Smooth muscle cell (in vitro differentiated cells): ENCODE measurements at regions not wholly inside any gene's neighbourhood (a gene's known extent, or its start where the extent isn't known, plus 50 kb on each side); places are given as distances from the start of the nearest gene placed in this dataset.

Experiments used
- DNase-seq: peaks from one replicate; lab custom pipeline; 2025; ENCODE audit not compliant: unreplicated experiment; lab: John Stamatoyannopoulos, UW
- H2AFZ ChIP-seq: fragments of 200-600 bp; sonication (generic); 2 replicates; pipeline ENCODE4 v1.6.0; 2016; ENCODE audit warnings: antibody characterized with exemption, low read depth, mild to moderate bottlenecking
- H3F3A ChIP-seq: fragments of 200-600 bp; sonication (generic); 2 replicates; pipeline ENCODE4 v1.6.0; 2017; ENCODE audit warnings: antibody characterized with exemption, low read depth
- H3K27ac ChIP-seq: fragments of 200-600 bp; sonication (generic); 2 replicates; pipeline ENCODE4 v1.5.1; 2016; ENCODE audit warnings: low read depth, mild to moderate bottlenecking
- H3K27me3 ChIP-seq: fragments of 200-600 bp; sonication (generic); 2 replicates; pipeline ENCODE4 v1.6.1; 2016; ENCODE audit warnings: low read depth, mild to moderate bottlenecking
- H3K36me3 ChIP-seq: fragments of 200-600 bp; sonication (generic); 2 replicates; pipeline ENCODE4 v1.5.1; 2016; ENCODE audit warnings: low read depth
- H3K4me1 ChIP-seq: fragments of 200-600 bp; sonication (generic); 2 replicates; pipeline ENCODE4 v1.5.1; 2016; ENCODE audit warnings: low read depth
- H3K4me2 ChIP-seq: fragments of 200-600 bp; sonication (generic); 2 replicates; pipeline ENCODE4 v1.6.0; 2016; ENCODE audit warnings: mild to moderate bottlenecking
- H3K4me3 ChIP-seq: fragments of 200-600 bp; sonication (generic); 2 replicates; pipeline ENCODE4 v1.5.1; 2016; ENCODE audit warnings: mild to moderate bottlenecking
- H3K79me2 ChIP-seq: fragments of 200-600 bp; sonication (generic); 2 replicates; pipeline ENCODE4 v1.6.0; 2016; ENCODE audit warnings: low read depth, mild to moderate bottlenecking
- H3K9ac ChIP-seq: fragments of 200-600 bp; sonication (generic); 2 replicates; pipeline ENCODE4 v1.6.0; 2016; ENCODE audit warnings: low read depth
- H3K9me3 ChIP-seq: fragments of 200-600 bp; sonication (generic); replicated peaks from 2 replicates; pipeline ENCODE4 v1.5.1; 2016; ENCODE audit warnings: low read depth
- H4K20me1 ChIP-seq: fragments of 200-600 bp; sonication (generic); 2 replicates; pipeline ENCODE4 v1.6.0; 2016; ENCODE audit warnings: low read depth
- CTCF ChIP-seq: fragments of 200-600 bp; sonication (generic); IDR thresholded peaks from 2 replicates; pipeline ENCODE4 v1.5.1; 2017; ENCODE audit warnings: borderline replicate concordance, mild to moderate bottlenecking, antibody characterized with exemption; ENCODE audit not compliant: insufficient read depth, poor library complexity, severe bottlenecking
- WGBS: methylation state at CpG from one replicate; pipeline ENCODE4 v1.1.7; 2016; ENCODE audit warnings: low lambda C conversion rate; 5-methylcytosine and 5-hydroxymethylcytosine counted together

DNA sequence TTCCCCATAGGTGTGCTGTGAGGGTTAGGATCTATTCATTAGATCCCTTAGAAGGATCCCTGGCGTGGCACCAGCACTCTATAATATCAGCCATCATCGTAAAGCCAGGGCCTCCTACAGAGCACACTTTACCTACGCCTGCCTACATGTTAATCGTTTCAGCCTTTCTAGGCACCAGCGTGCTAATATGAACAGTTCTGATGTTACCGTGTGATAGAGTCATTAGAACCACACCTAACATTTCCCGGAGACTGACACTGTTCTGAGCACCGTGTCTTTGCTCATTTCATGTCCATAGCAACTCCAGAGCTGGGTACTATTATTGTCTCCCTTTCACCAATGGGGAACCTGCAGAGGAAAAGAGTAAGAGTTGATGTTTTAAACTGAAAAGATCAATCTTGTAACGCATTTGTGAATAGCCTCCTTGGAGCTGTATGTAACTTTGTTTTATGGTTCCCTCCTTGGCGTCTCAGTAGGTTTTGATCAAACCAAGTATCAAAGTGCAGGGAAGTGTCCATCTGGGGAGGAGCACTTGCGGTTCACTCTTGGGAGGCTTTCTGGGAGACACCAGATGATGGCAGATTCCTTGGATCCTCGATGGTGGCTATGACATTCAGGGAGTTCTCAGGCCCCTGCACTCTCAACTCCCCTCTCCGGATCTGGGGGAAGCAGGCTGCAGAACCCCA is 73.8 kb upstream of the KCNG1 start:
- Histone ChIP-seq H3K4me2 (no peak overlapping the region), H3K27me3 (peaks cover 17% of the 10 kb centered on the region), H3K9ac (no peak overlapping the region), H4K20me1 (no peaks in the 10 kb centered on the region), H3K4me1 (peaks cover 12% of the 10 kb centered on the region), H3F3A (no peaks in the 10 kb centered on the region), H2AFZ (no peak overlapping the region), H3K36me3 (no peaks in the 10 kb centered on the region), H3K4me3 (no peak overlapping the region), H3K79me2 (no peaks in the 10 kb centered on the region), H3K27ac (no peak overlapping the region), H3K9me3 (no peaks in the 10 kb centered on the region)
- no peak for DNase-seq
- TF ChIP-seq CTCF, result no peak
- 81% methylated on average over 13 of the region's 13 CpGs for WGBS

- peaks cover 25% of the 10 kb centered on the region for H3K27me3 ChIP-seq
- no peak overlapping the region for H3K27ac ChIP-seq
- H3K4me1 ChIP-seq, result peaks cover 16% of the 10 kb centered on the region
- no peaks in the 10 kb centered on the region for H3K36me3 ChIP-seq
- WGBS, result 88% methylated on average over 7 of the region's 7 CpGs
- H3K9me3 ChIP-seq, result no peaks in the 10 kb centered on the region
- no peak overlapping the region for H3K4me3 ChIP-seq
- H3K4me2 ChIP-seq, result no peak overlapping the region
- no peaks in the 10 kb centered on the region for H3K79me2 ChIP-seq
- H3F3A ChIP-seq, result no peaks in the 10 kb centered on the region
- H4K20me1 ChIP-seq, result no peaks in the 10 kb centered on the region
- no peak overlapping the region for H2AFZ ChIP-seq
- H3K9ac ChIP-seq, result no peak overlapping the region
- DNase-seq, result no peak
- TF ChIP-seq CTCF, result no peak
Observed at GRCh38 chr20:51095633-51096521, 73.0 kb upstream of the KCNG1 start.

DNA sequence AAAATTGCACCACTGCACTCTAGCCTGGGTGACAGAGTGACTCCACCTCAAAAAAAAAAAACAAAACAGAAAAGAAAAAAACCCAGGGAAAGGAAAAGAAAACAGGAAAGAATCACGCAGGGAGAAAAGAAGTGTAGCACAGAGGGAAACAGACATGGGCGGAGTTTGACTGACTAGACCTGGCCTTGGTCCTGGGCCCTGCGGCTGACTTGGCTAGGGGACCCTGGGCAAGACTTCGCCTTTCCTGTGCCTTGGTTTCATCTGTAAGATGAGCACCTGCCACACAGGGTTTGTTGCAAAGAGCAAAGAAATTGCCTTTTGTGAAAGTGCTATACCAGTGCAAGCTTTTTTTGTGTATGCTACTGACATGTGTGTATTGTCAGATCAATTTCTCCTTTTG is 71.3 kb upstream of the KCNG1 start:
- Histone ChIP-seq H3K4me3 (no peak overlapping the region), H3K79me2 (no peaks in the 10 kb centered on the region), H4K20me1 (no peaks in the 10 kb centered on the region), H3K9ac (no peak overlapping the region), H3K9me3 (no peaks in the 10 kb centered on the region), H3K4me2 (no peak overlapping the region), H3K27ac (no peak overlapping the region), H2AFZ (no peak overlapping the region), H3K27me3 (peaks cover 35% of the 10 kb centered on the region), H3K36me3 (no peaks in the 10 kb centered on the region), H3F3A (no peaks in the 10 kb centered on the region), H3K4me1 (peaks cover 16% of the 10 kb centered on the region)
- WGBS, result 81% methylated on average over 4 of the region's 4 CpGs
- no peak for TF ChIP-seq CTCF
- DNase-seq, result no peak
